GM12891 (cell line): ENCODE measurements at regions not wholly inside any gene's neighbourhood (a gene's known extent, or its start where the extent isn't known, plus 50 kb on each side); places are given as distances from the start of the nearest gene placed in this dataset.

ENCODE experiments used
- POLR2A ChIP-seq: IDR thresholded peaks from 2 replicates; pipeline ENCODE4 v1.6.1; 2011; ENCODE audit warnings: low read depth, low read length, control low read depth
- POLR2AphosphoS5 ChIP-seq: IDR thresholded peaks from 2 replicates; pipeline ENCODE4 v1.6.1; 2011; ENCODE audit warnings: low read depth, low read length, control low read depth
- POU2F2 ChIP-seq: IDR thresholded peaks from 2 replicates; pipeline ENCODE4 v1.6.1; 2011; ENCODE audit warnings: low read depth, mild to moderate bottlenecking, control low read depth, low read length, moderate library complexity
- TAF1 ChIP-seq: IDR thresholded peaks from 2 replicates; pipeline ENCODE4 v1.6.1; 2011; ENCODE audit warnings: low read depth, low read length, control low read depth

- no peak for TF ChIP-seq POLR2A
- no peak for TF ChIP-seq TAF1
- TF ChIP-seq POLR2AphosphoS5, result no peak
- TF ChIP-seq POU2F2, result no peak
These were observed 59.6 kb upstream of the ACKR3 start for GRCh38 chr2:236510034-236510433.
